OCI-LY7 (cell line): ENCODE measurements at regions not wholly inside any gene's neighbourhood (a gene's known extent, or its start where the extent isn't known, plus 50 kb on each side); places are given as distances from the start of the nearest gene placed in this dataset.

Experiments
- CTCF ChIP-seq: fragments of 200-600 bp; sonication (generic); conservative IDR thresholded peaks from 2 replicates; pipeline ENCODE4 v1.5.1; 2014; ENCODE audit warnings: mild to moderate bottlenecking, antibody characterized with exemption, low read length, moderate library complexity, mixed read lengths
- EZH2phosphoT487 ChIP-seq: fragments of 200-600 bp; sonication (generic); IDR thresholded peaks from 2 replicates; pipeline ENCODE4 v1.6.1; 2018; ENCODE audit warnings: low read depth, borderline replicate concordance, mild to moderate bottlenecking, mixed run types, antibody characterized with exemption, low read length, moderate library complexity, mixed read lengths

- no peak for TF ChIP-seq CTCF
- TF ChIP-seq EZH2phosphoT487 = no peak
Measured at GRCh38 chr14:61128382-61129167, 147.5 kb downstream of the SLC38A6 start.
